Ovary (tissue), 7 donors: ENCODE measurements at regions not wholly inside any gene's neighbourhood (a gene's known extent, or its start where the extent isn't known, plus 50 kb on each side); places are given as distances from the start of the nearest gene placed in this dataset.

Experiments
- DNase-seq, 5 donors: peaks; one replicate each; pipeline ENCODE4 v3.0.0-alpha.2; 2019 to 2020
- H3K27ac ChIP-seq, 2 donors: fragments of 200-600 bp; one replicate each; pipeline versions ENCODE4 v1.5.1 to v1.8.0; 2019 to 2022
- H3K27me3 ChIP-seq: fragments of 200-600 bp; one replicate; pipeline ENCODE4 v1.8.0; 2022
- H3K36me3 ChIP-seq: fragments of 200-600 bp; sonication (generic); one replicate; pipeline ENCODE4 v1.5.1; 2019
- H3K4me1 ChIP-seq: one replicate; pipeline ENCODE4 v1.8.1; 2013; ENCODE audit warnings: mild to moderate bottlenecking, moderate library complexity; ENCODE audit not compliant: insufficient read depth
- H3K4me3 ChIP-seq: fragments of 200-600 bp; sonication (generic); one replicate; pipeline ENCODE4 v1.5.1; 2017
- H3K9me3 ChIP-seq, 2 donors: fragments of 200-600 bp in 1 of 2; sonication (generic) in 1 of 2; one replicate each; pipeline versions ENCODE4 v1.5.1 to v1.8.1; 2013 to 2019; ENCODE audit warnings: mild to moderate bottlenecking in 1 of 2, moderate library complexity in 1 of 2
- EP300 ChIP-seq: sonication (generic); formaldehyde crosslinking; IDR thresholded peaks from one replicate; pipeline ENCODE4 v1.6.1; 2017; ENCODE audit warnings: antibody characterized with exemption
- POLR2A ChIP-seq: fragments of 450-650 bp; IDR thresholded peaks from one replicate; pipeline ENCODE4 v1.6.1; 2017; ENCODE audit warnings: antibody characterized with exemption, mild to moderate bottlenecking, moderate library complexity
- WGBS, 3 donors: extraction: QIAGEN DNeasy Blood & Tissue Kit in 1 of 3; methylation state at CpG; one replicate each; pipeline versions ENCODE4 v1.1.5 to v1.1.7; 2013 to 2017; 5-methylcytosine and 5-hydroxymethylcytosine counted together
- intact Hi-C, 4 donors: fragments of 100-400 bp; cut with DNase I; formaldehyde crosslinking; loops; one replicate each; pipeline versions ENCODE4 v1.11.0 to v1.15.1; 2022 to 2023
- TF ChIP-seq, protein P1 (sequence below), 3 donors: fragments of 450-650 bp in 2 of 3; fragments of 200-600 bp in 1 of 3; IDR thresholded peaks; one replicate each; pipeline versions ENCODE4 v1.5.1 to v1.8.0; 2016 to 2022; ENCODE audit warnings: antibody characterized with exemption in 3 of 3, mild to moderate bottlenecking in 1 of 3
- donor health status: DM: no; HTN: no; CAD: no; lungs with moderate emphysema.
- donor health status: DM: no; HTN: no; CAD: no.
- donor health status: Bipolar disorder and iron deficiency.
- donor health status: DM: no; HTN: no; CAD: no.
- donor health status: DM: yes; HTN: yes; CAD: no.

DNA sequence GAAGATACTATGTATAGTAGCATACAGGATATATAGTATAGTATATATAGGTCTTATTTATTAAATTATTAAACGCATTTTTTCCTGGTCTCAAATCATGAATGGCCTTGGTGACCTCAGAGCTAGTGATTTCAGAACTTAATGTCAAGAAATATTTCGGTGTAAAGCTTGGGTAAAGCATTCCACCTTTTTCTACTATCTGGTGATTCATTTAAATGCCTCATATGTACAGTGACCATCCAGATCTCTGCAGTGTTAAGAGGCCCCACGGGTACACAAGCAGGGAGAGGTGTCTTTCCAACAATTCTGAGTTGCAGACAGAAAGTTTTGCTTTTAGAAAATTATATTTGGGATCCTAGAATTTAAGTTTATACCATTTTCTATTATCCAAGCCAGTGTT, 626.5 kb downstream of the PTPRC start:
- WGBS, 3 donors = 68 to 75% (median 68%) methylated on average over 3 of the region's 3 CpGs
- no peak for DNase-seq
- no peaks in the 10 kb centered on the region for H3K36me3 ChIP-seq
- H3K4me1 ChIP-seq = no peaks in the 10 kb centered on the region
- TF ChIP-seq POLR2A (no peak), EP300 (no peak)
- TF ChIP-seq, protein P1, sequence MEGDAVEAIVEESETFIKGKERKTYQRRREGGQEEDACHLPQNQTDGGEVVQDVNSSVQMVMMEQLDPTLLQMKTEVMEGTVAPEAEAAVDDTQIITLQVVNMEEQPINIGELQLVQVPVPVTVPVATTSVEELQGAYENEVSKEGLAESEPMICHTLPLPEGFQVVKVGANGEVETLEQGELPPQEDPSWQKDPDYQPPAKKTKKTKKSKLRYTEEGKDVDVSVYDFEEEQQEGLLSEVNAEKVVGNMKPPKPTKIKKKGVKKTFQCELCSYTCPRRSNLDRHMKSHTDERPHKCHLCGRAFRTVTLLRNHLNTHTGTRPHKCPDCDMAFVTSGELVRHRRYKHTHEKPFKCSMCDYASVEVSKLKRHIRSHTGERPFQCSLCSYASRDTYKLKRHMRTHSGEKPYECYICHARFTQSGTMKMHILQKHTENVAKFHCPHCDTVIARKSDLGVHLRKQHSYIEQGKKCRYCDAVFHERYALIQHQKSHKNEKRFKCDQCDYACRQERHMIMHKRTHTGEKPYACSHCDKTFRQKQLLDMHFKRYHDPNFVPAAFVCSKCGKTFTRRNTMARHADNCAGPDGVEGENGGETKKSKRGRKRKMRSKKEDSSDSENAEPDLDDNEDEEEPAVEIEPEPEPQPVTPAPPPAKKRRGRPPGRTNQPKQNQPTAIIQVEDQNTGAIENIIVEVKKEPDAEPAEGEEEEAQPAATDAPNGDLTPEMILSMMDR (IDR thresholded peaks at IDR 0.05) = no peak
- no peaks in the 10 kb centered on the region for H3K9me3 ChIP-seq
- no peaks in the 10 kb centered on the region for H3K27me3 ChIP-seq
- H3K27ac ChIP-seq = no peak overlapping the region
- intact Hi-C loops = no loop called here
- H3K4me3 ChIP-seq = no peak overlapping the region

DNA sequence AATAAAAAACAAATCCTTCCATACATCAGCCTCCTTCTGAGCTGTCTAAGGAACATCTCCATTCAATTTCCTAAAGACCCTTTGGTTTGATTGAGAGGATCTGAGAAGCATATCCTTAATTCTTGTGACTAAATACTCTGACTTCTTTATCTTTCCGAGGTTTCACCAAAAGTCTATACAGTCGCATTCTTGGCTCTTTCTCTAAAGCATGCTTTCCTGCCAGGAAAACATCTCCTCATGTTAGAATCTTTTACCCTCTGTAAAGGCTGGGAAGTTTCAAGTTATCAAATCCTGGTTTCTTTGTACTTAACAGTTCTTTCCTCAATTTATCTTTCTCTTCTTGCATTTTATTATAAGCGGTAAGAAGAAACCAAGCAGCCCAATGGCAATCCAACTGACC, 630.4 kb downstream of the PTPRC start:
- Histone ChIP-seq H3K4me3 (no peak overlapping the region), H3K36me3 (no peaks in the 10 kb centered on the region), H3K27ac (no peak overlapping the region), H3K4me1 (peaks cover 1% of the 10 kb centered on the region), H3K27me3 (no peaks in the 10 kb centered on the region), H3K9me3 (no peaks in the 10 kb centered on the region)
- 47 to 59% (median 55%) methylated on average over 3 of the region's 3 CpGs for WGBS, 3 donors
- no peak for DNase-seq
- TF ChIP-seq POLR2A = no peak
- TF ChIP-seq EP300 = no peak
- TF ChIP-seq, protein P1 (IDR thresholded peaks at IDR 0.05) = no peak
- intact Hi-C loops = no loop called here

DNA sequence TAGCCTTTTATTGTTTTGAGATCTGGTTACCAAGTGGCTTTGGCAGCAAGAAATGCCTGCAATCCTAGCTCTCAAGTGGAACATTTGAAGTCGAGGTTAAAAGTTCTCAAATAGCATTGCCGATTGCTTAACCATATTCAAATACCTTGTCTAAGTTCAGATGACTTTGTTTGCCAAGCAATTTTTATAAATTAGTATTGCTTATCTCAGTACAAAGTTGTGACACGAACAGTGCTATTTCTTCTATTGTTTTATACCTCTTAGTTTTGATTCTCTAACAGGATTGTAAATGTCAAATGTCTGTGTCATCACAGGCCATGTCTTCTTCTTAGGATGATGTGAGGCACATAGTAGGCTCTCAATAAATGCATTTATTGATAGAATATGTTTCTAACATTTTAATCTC, 633.3 kb downstream of the PTPRC start:
- no peaks in the 10 kb centered on the region for H3K9me3 ChIP-seq
- no peaks in the 10 kb centered on the region for H3K27me3 ChIP-seq
- no peak for DNase-seq
- H3K27ac ChIP-seq = no peak overlapping the region
- peaks cover 1% of the 10 kb centered on the region for H3K4me1 ChIP-seq
- H3K4me3 ChIP-seq = no peak overlapping the region
- WGBS, 3 donors = 40 to 56% (median 45%) methylated on average over 3 of the region's 3 CpGs
- intact Hi-C loops = no loop called here
- TF ChIP-seq EP300 (no peak), POLR2A (no peak)
- TF ChIP-seq, protein P1 (IDR thresholded peaks at IDR 0.05) = no peak
- no peaks in the 10 kb centered on the region for H3K36me3 ChIP-seq

GRCh38 chr1:199272628-199273086, 633.8 kb downstream of the PTPRC start:
- peaks cover 1% of the 10 kb centered on the region for H3K4me1 ChIP-seq
- no peaks in the 10 kb centered on the region for H3K36me3 ChIP-seq
- no peak for DNase-seq
- H3K9me3 ChIP-seq = no peaks in the 10 kb centered on the region
- no peak overlapping the region for H3K4me3 ChIP-seq
- TF ChIP-seq EP300 (no peak), POLR2A (no peak)
- TF ChIP-seq, protein P1 (IDR thresholded peaks at IDR 0.05) = no peak
- intact Hi-C loops = no loop called here
- H3K27ac ChIP-seq = no peak overlapping the region
- H3K27me3 ChIP-seq = no peaks in the 10 kb centered on the region
- 2 to 14% (median 6%) methylated on average over 3 of the region's 3 CpGs for WGBS, 3 donors
